Skin epidermis (tissue), 12 donors: ENCODE measurements at regions not wholly inside any gene's neighbourhood (a gene's known extent, or its start where the extent isn't known, plus 50 kb on each side); places are given as distances from the start of the nearest gene placed in this dataset.

Experiments used
- H3K27ac ChIP-seq, 21 experiments: fragments of 200-600 bp; sonication (generic) in 11 of 21; one replicate each; pipeline ENCODE4 v1.5.0; 2020; ENCODE audit warnings: mild to moderate bottlenecking in 3 of 21, inconsistent platforms in 2 of 21, moderate library complexity in 2 of 21
- H3K4me3 ChIP-seq, 7 experiments: fragments of 200-600 bp; sonication (generic) in 2 of 7; one replicate each; pipeline ENCODE4 v1.5.0; 2020; ENCODE audit warnings: inconsistent platforms in 2 of 7, mild to moderate bottlenecking in 2 of 7, moderate library complexity in 1 of 7

GRCh38 chr11:127653076-127653475 is 652.5 kb upstream of the KIRREL3 start:
- Histone ChIP-seq H3K4me3 (no peak overlapping the region), H3K27ac (no peak overlapping the region)

DNA sequence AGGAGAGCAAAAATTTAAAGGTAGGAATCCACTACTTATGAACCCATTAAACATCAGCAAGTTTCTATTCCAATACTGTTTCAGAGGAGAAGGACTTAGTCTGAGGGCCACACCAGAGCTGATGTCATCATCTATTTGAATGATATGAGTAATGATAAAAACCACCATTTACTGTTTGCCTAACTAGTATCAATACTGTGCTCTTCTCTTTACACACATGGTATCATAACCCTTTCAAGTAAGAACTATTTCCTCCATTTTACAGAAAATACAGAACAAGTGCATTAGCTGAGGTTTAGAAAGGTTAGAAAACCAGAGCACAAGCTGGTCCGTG is 651.3 kb upstream of the KIRREL3 start:
- no peak overlapping the region for H3K27ac ChIP-seq
- no peak overlapping the region for H3K4me3 ChIP-seq

- H3K27ac ChIP-seq: no peak overlapping the region
- no peak overlapping the region for H3K4me3 ChIP-seq
Observed at GRCh38 chr11:127651175-127651887, 650.8 kb upstream of the KIRREL3 start.

DNA sequence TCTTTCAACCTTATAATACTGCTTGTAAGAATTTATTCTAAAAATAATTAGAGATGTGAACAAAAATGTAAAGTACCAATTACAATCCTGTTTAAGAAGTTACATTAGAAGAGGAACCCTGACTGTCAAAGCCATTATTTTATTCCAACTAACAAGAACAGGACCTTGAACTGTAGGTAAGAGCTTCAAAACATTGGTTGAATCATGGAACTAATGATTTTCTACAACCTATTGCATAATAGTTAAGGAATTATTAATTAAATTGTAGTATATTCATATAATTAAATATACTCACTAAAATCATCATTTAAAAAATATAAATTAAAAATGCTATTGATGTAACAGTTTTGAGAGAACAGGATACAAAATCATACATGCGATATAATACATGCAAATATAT is 649.4 kb upstream of the KIRREL3 start:
- Histone ChIP-seq H3K27ac (no peak overlapping the region), H3K4me3 (no peak overlapping the region)

DNA sequence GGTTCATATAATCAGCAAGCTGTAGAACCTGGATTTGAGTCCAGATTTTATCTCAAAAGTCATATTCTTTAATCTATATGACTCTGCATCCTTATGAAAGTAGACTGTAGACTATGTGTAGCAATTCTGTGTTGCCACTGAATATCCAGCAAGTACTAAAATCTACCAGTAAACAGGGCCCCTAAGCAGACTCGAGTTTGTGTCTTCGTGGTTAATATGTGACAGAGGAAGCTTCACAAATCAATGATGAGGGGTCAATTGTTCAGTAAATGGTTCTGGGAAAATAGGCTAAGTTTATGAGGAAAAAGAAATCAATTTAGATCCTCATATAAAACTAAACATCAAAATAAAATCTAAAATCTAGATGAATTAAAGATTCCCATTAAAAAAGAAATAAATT is 648.5 kb upstream of the KIRREL3 start:
- Histone ChIP-seq H3K4me3 (no peak overlapping the region), H3K27ac (no peak overlapping the region)

DNA sequence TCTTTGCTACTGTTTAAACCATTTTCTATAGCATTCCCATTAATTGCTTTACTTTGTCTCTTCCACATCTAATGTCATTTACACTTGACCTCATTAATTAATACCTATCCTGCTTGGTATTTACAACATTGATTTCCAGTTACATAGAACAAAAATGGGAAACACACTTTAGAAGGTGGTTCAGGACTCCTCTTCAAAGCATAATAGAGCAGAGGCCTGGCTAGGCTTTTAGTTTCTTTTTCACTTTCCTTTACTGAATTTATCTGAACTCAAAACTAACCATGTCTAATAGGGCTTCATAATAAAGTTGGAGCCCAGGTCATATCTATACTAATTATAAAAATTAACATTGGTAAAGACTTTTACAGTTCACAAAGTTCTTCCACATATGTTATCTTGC is 648.0 kb upstream of the KIRREL3 start:
- Histone ChIP-seq H3K27ac (no peak overlapping the region), H3K4me3 (no peak overlapping the region)

DNA sequence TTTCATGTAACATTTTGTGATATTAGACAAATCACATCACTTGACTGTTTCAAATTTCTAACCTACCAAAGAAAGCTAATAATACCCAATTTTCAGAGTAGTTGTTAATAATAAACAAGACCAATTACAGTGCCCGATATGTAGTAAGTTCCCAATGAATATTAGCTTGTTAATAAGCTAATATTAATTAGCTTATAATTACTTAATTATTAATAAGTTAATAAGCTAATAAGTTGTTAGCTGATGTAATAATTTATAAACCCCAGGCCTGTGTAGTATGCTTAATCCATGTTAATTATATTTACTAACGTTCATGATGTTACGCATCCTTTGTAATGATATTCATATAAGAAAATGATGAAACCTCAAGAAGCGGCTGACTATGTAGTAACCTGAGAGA is 643.8 kb upstream of the KIRREL3 start:
- Histone ChIP-seq H3K27ac (no peak overlapping the region), H3K4me3 (no peak overlapping the region)

- H3K27ac ChIP-seq: no peak overlapping the region
- no peak overlapping the region for H3K4me3 ChIP-seq
Observed at GRCh38 chr11:127643268-127644058, 642.9 kb upstream of the KIRREL3 start.

DNA sequence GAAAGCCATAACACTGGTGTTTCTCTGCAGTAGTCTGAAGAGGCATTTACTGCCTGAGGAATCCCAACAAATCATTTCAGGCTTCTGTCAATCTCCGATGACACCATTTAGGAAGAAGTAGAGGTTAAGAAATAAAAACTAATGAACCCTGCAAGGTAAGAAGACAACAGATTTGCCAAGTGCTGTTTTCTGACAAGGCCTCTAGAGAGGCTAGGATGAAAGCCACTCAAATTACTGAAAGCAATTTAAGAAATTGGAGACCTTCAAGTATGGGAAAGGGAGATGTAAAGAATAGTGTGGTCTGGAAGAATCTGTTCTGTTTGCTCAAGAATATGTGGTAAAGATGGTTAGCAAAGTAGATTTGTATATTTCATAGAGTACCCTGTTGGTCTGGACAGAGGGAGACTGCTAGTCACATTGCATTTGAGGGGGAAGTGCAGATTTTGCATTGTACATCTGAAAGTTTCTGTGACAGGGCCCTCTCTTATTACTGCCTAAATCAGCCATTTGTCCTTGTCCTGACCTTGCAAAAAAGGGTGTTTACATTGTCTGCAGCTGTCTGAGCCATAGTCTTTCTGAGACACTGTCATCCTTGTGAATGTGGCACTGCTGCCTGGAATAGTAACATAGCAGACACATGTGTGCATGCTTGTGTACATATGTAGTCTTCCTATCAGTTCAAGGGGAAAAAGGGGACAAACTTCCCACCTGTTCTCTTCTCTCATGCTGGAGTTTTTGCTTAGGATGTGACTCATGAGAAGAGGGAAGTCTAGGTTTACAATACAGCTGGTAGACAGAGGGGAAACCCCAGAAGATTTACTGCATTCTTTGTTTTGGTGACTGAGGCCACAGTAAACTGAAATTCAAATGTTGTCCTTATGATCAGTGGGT is 640.2 kb upstream of the KIRREL3 start:
- Histone ChIP-seq H3K4me3 (no peak overlapping the region), H3K27ac (no peak overlapping the region)

GRCh38 chr11:127639916-127640315 is 639.3 kb upstream of the KIRREL3 start:
- Histone ChIP-seq H3K4me3 (no peak overlapping the region), H3K27ac (no peak overlapping the region)

DNA sequence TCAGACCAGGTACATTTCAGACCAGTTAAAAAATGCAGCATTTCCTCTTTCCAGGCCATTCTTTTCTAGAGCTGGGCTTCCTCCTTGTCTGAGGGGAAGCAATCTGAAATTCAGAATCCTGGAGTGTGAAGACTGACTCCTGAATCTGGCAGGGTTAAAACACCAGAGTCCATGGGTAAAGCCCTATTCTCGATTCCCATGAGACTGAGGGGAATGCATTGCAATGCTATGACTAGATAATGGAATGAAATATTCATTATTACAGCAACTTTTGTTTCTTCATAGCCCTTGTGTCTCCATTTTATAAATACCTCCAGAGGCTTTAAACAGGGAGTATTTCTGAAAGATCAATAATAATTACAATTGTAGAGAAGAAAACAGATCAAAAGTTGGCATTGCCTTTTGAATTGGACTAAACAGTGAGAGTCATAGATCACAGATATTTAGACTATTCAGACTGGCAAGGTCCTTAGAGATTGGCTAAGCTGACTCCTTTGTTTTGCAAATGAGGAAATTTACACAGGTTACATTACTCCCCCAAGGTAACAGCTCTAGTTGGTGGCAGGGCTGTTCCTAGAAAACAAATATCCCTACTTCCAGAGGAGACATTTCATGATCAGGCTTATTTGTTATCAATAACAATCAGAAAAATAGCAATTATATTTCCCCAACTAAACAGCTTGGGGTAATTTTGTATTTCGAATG is 632.6 kb upstream of the KIRREL3 start:
- Histone ChIP-seq H3K27ac (no peak overlapping the region), H3K4me3 (no peak overlapping the region)

DNA sequence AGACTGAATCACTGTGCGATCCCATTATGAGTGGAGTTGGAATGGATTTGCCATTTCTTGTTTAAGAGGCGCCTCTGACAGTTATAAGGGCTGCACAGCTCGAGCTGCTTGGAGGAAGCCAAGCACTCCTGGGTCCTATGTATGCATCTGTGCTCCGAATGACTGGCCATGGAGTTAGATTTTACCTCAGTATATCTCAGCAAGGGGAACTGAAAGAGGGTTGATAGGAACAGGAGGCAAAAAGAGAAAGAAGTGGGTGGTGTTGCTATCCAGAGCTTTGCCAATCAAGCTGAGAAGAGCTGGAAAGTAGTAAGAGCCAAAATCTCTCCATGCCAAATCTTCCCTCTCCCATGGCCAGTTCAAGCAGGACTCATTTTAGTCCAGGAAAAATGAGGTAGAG is 632.0 kb upstream of the KIRREL3 start:
- Histone ChIP-seq H3K27ac (no peak overlapping the region), H3K4me3 (no peak overlapping the region)

DNA sequence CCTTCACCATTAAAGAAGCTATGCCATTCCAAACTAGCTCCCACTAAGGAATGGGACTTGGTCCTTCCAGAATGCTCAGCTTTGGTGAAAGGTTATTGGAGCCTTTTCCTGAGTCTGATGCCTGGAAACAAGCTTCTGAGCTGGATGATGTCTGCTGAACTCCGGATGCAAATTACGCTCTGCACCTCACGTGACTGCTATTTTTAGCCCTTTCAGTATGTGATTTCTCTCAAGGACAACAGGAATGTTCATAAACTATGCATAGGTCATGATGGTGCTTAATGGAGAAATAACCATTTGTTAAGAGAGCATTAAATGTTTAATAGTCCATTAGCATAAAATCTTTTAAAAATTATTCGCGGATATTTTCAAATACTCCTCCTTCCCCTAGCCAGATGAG is 631.4 kb upstream of the KIRREL3 start:
- Histone ChIP-seq H3K27ac (no peak overlapping the region), H3K4me3 (no peak overlapping the region)

- no peak overlapping the region for H3K4me3 ChIP-seq
- no peak overlapping the region for H3K27ac ChIP-seq
Observed at GRCh38 chr11:127629200-127629599, 628.6 kb upstream of the KIRREL3 start.

DNA sequence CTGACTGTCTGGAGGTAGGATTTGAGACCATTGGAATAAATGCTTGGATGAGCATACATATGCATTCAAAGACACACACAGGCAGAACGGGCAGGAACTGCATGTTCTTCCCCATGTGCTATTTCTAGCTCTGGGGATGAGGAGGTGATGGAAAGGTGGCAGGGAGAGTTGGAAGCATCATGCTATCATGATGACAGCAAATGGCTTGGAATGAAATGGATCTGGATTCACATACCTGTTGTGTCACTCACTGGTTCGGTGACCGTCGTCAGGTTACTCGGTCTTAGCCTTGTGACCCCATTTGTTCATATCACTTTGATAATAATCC is 627.9 kb upstream of the KIRREL3 start:
- H3K27ac ChIP-seq: no peak overlapping the region
- H3K4me3 ChIP-seq: no peak overlapping the region

DNA sequence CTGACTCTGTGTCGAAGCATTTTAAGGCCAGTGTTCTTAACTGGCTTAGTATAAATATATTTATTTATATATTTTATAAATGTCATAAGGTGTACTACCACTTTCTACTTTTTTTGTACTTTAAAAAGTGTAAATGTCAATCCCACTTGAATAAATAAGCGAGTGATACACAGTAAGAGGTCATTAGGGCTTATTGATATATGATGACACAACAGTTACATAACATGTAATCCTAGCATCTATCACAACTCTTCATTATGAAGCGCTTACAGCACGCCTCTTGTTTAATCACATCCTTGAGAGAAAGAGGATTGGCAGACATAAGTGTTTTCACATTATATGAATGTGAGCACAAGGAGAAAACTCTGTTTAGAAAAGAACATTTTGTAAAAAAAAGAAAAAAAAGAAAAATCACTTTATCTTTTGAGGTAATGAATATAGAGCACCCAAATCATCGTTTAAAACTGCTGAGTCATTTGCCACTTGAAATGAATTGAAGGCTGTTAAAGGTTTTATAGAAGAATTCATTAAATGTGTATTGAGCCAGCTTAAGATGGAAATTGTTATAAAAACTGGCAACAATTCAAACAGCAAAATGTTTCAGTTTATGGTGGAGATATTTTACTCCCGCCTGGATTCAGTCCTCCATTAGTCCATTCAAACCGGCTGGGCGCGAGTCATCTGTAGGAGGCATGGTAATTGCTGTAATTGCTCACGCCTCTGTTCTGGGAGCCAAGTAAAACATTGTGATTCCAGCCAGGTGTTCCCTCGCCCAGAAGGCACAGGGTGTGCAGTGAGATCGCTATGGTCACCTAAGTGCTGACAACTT is 627.3 kb upstream of the KIRREL3 start:
- H3K27ac ChIP-seq: no peak overlapping the region

DNA sequence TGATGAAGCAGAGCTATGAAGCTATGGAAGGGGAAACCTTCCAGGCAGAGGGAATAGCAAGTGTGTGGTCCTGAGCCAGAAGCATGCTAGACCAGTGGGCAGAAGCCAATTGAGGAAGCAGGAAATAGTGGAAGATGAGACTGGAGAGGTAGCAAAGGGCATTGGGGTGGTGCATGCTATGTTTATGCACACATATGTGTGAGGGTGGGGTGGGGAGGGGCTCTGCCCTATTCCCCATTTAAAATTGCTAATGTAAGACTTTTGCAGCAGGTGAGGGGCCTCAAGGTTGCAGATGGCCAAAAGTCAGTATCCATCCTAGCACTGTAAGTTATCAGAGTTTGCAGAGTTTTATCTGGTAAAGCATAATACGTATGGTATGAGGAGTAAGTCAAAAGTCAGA is 626.6 kb upstream of the KIRREL3 start:
- Histone ChIP-seq H3K27ac (no peak overlapping the region), H3K4me3 (no peak overlapping the region)

More for the DNA sequence above, 627.3 kb upstream of the KIRREL3 start:
- H3K4me3 ChIP-seq: no peak overlapping the region

- Histone ChIP-seq H3K27ac (no peak overlapping the region), H3K4me3 (no peak overlapping the region)
Observed at GRCh38 chr11:127625402-127625801, 624.8 kb upstream of the KIRREL3 start.

DNA sequence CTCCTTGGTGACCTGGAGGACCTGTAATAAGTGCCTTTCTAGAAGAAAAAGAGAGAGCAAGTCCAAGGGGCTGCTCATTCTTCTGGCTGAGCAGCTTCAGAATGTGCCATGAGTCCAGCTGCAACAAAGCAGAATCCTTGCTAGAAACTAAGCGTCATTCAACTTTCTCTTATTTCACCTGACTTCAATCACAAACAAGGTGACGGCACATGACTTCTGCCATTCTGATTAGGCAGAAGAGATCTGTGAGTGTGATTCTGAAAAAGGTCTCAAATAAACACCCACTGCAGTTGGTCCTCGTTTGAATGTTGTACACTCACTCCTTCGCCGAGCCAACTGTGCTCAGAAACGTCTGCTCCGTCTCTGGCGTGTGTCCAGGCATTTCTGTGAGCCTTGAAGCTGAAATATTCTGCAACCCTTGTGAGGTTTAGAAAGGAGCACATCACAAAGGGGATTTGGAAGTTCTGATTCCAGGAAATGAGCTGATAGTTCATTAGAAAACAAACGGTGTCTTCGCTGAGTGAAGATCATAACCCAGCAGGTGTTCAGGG is 623.8 kb upstream of the KIRREL3 start:
- H3K4me3 ChIP-seq: no peak overlapping the region
- no peak overlapping the region for H3K27ac ChIP-seq
